ENCODE measurements at regions not wholly inside any gene's neighbourhood (a gene's known extent, or its start where the extent isn't known, plus 50 kb on each side); places are given as distances from the start of the nearest gene placed in this dataset.

DNA sequence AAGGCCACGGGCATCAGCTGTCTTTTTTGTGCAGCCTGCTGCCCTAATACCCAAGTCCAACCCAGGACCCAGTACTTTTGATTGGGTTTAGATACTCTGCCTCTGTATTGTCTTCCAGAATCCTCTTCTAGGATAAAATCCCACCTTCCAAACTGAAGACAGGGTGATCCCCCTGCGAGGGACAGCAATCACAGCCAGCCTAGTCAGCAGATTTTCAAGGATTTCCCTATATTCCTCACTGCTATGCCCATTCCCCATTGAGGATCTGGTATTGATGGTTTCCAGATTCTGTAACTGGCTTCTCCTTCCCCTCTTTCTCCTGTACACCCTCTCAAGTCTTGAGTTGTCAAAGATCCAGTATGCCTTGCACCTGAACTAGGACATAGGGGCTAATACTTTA is 389.4 kb downstream of the TRIM36 start:
- H2AFZ ChIP-seq (replicated peaks): no peak overlapping the region
- DNase-seq (ENCODE audit: low spot score): no peak
- no peak for TF ChIP-seq EZH2 (IDR thresholded peaks at IDR 0.05)
- H3K27ac ChIP-seq: no peak overlapping the region
- no peaks in the 10 kb centered on the region for H3K79me2 ChIP-seq (ENCODE audit: low read depth)
- no peak overlapping the region for H3K4me2 ChIP-seq
- H4K20me1 ChIP-seq (ENCODE audit: low read depth): no peaks in the 10 kb centered on the region
- H3K4me3 ChIP-seq: no peak overlapping the region
- H3F3A ChIP-seq (ENCODE audit: low read depth): no peaks in the 10 kb centered on the region
- H3K36me3 Mint-ChIP-seq: no peaks in the 10 kb centered on the region
- peaks cover 2% of the 10 kb centered on the region for H3K27me3 Mint-ChIP-seq (ENCODE audit: insufficient read depth, low read depth)
- H3K27me3 ChIP-seq: no peaks in the 10 kb centered on the region
- no peaks in the 10 kb centered on the region for H3K4me1 ChIP-seq
- no peak overlapping the region for H3K9ac ChIP-seq
- H3K9me3 ChIP-seq (ENCODE audit: low read depth): no peaks in the 10 kb centered on the region
- no peak overlapping the region for H3K4me3 Mint-ChIP-seq
- H3K27ac Mint-ChIP-seq: no peak overlapping the region
- H3K4me1 Mint-ChIP-seq: no peaks in the 10 kb centered on the region
- peaks cover 2% of the 10 kb centered on the region for H3K9me3 Mint-ChIP-seq
- no peaks in the 10 kb centered on the region for H3K36me3 ChIP-seq

DNA sequence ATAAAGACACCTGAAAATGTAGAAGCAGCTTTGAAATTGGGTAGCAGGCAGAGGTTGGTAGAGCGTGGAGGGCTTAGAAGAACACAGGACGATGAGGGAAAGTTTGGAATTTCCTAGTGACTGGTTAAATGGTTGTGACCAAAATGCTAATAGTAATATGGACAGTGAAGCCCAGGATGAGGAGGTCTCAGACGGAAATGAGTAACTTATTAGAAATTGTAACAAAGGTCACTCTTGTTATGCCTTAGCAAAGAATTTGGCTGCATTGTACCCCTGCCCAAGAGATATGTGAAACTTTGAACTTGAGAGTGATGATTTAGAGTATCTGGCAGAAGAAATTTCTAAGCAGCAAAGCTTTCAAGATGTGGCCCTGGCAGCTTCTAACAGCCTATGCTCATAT is 382.5 kb downstream of the KCNN2 start:
- no peak for TF ChIP-seq EZH2phosphoT487 (IDR thresholded peaks at IDR 0.05)
- TF ChIP-seq EZH2 (IDR thresholded peaks at IDR 0.05): no peak
- TF ChIP-seq, protein P1, sequence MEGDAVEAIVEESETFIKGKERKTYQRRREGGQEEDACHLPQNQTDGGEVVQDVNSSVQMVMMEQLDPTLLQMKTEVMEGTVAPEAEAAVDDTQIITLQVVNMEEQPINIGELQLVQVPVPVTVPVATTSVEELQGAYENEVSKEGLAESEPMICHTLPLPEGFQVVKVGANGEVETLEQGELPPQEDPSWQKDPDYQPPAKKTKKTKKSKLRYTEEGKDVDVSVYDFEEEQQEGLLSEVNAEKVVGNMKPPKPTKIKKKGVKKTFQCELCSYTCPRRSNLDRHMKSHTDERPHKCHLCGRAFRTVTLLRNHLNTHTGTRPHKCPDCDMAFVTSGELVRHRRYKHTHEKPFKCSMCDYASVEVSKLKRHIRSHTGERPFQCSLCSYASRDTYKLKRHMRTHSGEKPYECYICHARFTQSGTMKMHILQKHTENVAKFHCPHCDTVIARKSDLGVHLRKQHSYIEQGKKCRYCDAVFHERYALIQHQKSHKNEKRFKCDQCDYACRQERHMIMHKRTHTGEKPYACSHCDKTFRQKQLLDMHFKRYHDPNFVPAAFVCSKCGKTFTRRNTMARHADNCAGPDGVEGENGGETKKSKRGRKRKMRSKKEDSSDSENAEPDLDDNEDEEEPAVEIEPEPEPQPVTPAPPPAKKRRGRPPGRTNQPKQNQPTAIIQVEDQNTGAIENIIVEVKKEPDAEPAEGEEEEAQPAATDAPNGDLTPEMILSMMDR (IDR thresholded peaks at IDR 0.05): no peak
- Mint-ChIP-seq H3K27ac (no peak overlapping the region), H3K4me3 (no peak overlapping the region), H3K27me3 (ENCODE audit: insufficient read depth, low read depth) (peaks cover 2% of the 10 kb centered on the region), H3K36me3 (no peaks in the 10 kb centered on the region), H3K4me1 (no peaks in the 10 kb centered on the region), H3K9me3 (no peaks in the 10 kb centered on the region)
- Histone ChIP-seq H3K27me3 (no peaks in the 10 kb centered on the region), H3K79me2 (ENCODE audit: low read depth) (no peaks in the 10 kb centered on the region), H4K20me1 (ENCODE audit: low read depth) (no peaks in the 10 kb centered on the region), H3F3A (ENCODE audit: low read depth) (no peaks in the 10 kb centered on the region), H3K4me2 (no peak overlapping the region), H3K4me1 (no peaks in the 10 kb centered on the region), H2AFZ (replicated peaks) (no peak overlapping the region), H3K4me3 (no peak overlapping the region), H3K9me3 (ENCODE audit: low read depth) (no peaks in the 10 kb centered on the region), H3K27ac (no peak overlapping the region), H3K36me3 (no peaks in the 10 kb centered on the region), H3K9ac (no peak overlapping the region)
- DNase-seq (ENCODE audit: low spot score): no peak

DNA sequence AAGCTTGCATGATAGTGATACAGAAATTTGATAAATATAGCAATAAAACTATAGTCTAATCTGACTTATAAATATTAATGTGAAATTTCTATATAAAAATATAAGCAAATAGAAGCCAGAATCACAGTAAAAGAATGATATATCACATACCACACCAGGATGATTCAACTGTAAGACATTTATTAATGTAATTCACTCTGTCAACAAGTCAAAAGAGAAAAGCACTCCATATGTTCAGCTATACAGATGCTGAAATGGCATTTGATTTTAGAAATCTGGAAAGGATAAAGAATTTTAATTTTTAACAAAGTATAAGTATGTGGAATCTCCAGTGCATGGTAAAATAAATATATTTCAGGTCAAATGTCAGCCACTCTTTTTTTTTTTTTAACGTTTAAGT is 372.4 kb downstream of the KCNN2 start:
- H3K9ac ChIP-seq: no peak overlapping the region
- no peak overlapping the region for H3K27ac ChIP-seq
- no peaks in the 10 kb centered on the region for H3K9me3 ChIP-seq (ENCODE audit: low read depth)
- H2AFZ ChIP-seq (replicated peaks): no peak overlapping the region
- H3K27me3 Mint-ChIP-seq (ENCODE audit: insufficient read depth, low read depth): peaks cover 2% of the 10 kb centered on the region
- no peaks in the 10 kb centered on the region for H3K79me2 ChIP-seq (ENCODE audit: low read depth)
- no peaks in the 10 kb centered on the region for H3K4me1 ChIP-seq
- no peaks in the 10 kb centered on the region for H3K27me3 ChIP-seq
- H3K36me3 ChIP-seq: no peaks in the 10 kb centered on the region
- no peaks in the 10 kb centered on the region for H4K20me1 ChIP-seq (ENCODE audit: low read depth)
- H3K4me2 ChIP-seq: no peak overlapping the region
- no peaks in the 10 kb centered on the region for H3K4me1 Mint-ChIP-seq
- no peak overlapping the region for H3K4me3 Mint-ChIP-seq
- no peak overlapping the region for H3K4me3 ChIP-seq
- TF ChIP-seq EZH2phosphoT487 (IDR thresholded peaks at IDR 0.05) (no peak), EZH2 (IDR thresholded peaks at IDR 0.05) (no peak)
- TF ChIP-seq, protein P1 (IDR thresholded peaks at IDR 0.05): no peak
- H3K36me3 Mint-ChIP-seq: no peaks in the 10 kb centered on the region
- no peaks in the 10 kb centered on the region for H3F3A ChIP-seq (ENCODE audit: low read depth)
- H3K9me3 Mint-ChIP-seq: peaks cover 2% of the 10 kb centered on the region
- no peak for DNase-seq (ENCODE audit: low spot score)
- H3K27ac Mint-ChIP-seq: no peak overlapping the region

DNA sequence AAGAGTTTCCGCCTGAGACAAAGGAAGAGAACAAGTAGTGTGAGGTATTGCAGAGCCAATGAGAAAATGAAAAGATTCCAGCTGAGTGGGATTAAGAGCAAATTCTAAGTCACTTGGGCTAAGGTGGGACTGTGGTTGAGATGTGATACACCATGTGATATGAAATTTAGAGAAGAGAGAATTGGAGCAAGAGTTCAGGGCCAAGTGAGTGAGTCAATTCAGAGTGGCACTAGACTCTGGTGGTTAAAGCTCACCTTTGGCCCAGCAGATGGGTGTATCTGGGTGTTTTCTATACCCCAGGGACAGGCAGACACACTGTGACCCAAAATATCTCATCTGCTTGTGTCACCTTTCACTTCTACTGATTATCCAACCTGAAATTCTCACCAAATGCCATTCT is 368.1 kb downstream of the KCNN2 start:
- TF ChIP-seq EZH2 (IDR thresholded peaks at IDR 0.05): no peak
- TF ChIP-seq EZH2phosphoT487 (IDR thresholded peaks at IDR 0.05): no peak
- TF ChIP-seq, protein P1 (IDR thresholded peaks at IDR 0.05): no peak
- H3K4me1 Mint-ChIP-seq: no peaks in the 10 kb centered on the region
- Histone ChIP-seq H3K79me2 (ENCODE audit: low read depth) (no peaks in the 10 kb centered on the region), H3K4me2 (no peak overlapping the region), H3K9ac (no peak overlapping the region), H2AFZ (replicated peaks) (no peak overlapping the region), H3K9me3 (ENCODE audit: low read depth) (no peaks in the 10 kb centered on the region), H3K4me1 (no peaks in the 10 kb centered on the region), H3K4me3 (no peak overlapping the region), H3K27me3 (no peaks in the 10 kb centered on the region), H3K36me3 (no peaks in the 10 kb centered on the region), H3K27ac (no peak overlapping the region), H4K20me1 (ENCODE audit: low read depth) (no peaks in the 10 kb centered on the region), H3F3A (ENCODE audit: low read depth) (no peaks in the 10 kb centered on the region)
- H3K27me3 Mint-ChIP-seq (ENCODE audit: insufficient read depth, low read depth): peaks cover 2% of the 10 kb centered on the region
- H3K9me3 Mint-ChIP-seq: no peaks in the 10 kb centered on the region
- no peak overlapping the region for H3K4me3 Mint-ChIP-seq
- DNase-seq (ENCODE audit: low spot score): no peak
- H3K27ac Mint-ChIP-seq: no peak overlapping the region
- no peaks in the 10 kb centered on the region for H3K36me3 Mint-ChIP-seq
